ENCODE measurements at regions not wholly inside any gene's neighbourhood (a gene's known extent, or its start where the extent isn't known, plus 50 kb on each side); places are given as distances from the start of the nearest gene placed in this dataset.

DNA sequence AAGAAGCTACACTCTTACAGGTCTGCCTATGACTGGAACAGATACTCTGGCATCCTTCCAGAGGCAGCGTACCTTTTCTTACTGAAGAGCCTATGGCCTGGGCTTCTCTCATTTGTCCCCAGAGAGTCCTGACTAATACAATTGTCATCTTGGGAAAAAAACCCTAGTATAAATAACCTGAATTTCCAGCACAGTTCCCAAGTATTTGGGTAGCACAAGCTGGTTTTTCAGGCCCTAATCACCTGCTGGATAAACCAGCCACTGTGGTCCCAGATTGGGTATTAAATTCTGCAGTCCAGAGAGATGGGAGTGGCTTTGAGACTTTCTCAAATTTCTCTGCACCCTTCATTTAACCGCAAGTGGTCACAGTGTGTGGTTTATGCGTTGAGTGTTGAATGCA, 186.8 kb upstream of the NEBL start:
- no peak for DNase-seq (ENCODE audit: extremely low read depth, low read depth)
- TF ChIP-seq, protein P1, sequence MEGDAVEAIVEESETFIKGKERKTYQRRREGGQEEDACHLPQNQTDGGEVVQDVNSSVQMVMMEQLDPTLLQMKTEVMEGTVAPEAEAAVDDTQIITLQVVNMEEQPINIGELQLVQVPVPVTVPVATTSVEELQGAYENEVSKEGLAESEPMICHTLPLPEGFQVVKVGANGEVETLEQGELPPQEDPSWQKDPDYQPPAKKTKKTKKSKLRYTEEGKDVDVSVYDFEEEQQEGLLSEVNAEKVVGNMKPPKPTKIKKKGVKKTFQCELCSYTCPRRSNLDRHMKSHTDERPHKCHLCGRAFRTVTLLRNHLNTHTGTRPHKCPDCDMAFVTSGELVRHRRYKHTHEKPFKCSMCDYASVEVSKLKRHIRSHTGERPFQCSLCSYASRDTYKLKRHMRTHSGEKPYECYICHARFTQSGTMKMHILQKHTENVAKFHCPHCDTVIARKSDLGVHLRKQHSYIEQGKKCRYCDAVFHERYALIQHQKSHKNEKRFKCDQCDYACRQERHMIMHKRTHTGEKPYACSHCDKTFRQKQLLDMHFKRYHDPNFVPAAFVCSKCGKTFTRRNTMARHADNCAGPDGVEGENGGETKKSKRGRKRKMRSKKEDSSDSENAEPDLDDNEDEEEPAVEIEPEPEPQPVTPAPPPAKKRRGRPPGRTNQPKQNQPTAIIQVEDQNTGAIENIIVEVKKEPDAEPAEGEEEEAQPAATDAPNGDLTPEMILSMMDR (IDR thresholded peaks at IDR 0.05; ENCODE audit: low read depth, low read length, missing control alignments): no peak

DNA sequence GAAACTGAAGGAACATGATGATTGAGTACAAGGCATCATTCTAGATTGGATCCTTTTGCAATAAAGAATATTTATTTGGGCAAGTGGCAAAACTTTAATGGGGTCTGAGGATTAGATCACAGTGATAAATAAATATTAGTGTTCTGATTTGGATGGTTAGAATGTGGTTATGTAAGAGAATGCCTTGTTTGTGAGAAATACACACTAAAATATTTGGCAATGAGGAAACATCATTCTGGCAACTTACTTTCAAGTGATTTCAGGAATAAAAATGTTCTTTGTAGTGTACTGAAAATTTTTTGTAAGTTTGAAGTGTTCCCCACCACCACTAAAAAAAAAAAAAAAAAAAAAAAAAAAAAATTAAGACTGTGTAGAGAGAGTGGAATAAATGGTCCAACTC, 185.1 kb upstream of the NEBL start:
- H3K4me3 ChIP-seq (replicated peaks; ENCODE audit: low read depth, low read length): no peak overlapping the region
- DNase-seq (ENCODE audit: extremely low read depth, low read depth): no peak
- TF ChIP-seq, protein P1 (IDR thresholded peaks at IDR 0.05; ENCODE audit: low read depth, low read length, missing control alignments): no peak

More for the DNA sequence above, 186.8 kb upstream of the NEBL start:
- H3K4me3 ChIP-seq (replicated peaks; ENCODE audit: low read depth, low read length): no peak overlapping the region

DNA sequence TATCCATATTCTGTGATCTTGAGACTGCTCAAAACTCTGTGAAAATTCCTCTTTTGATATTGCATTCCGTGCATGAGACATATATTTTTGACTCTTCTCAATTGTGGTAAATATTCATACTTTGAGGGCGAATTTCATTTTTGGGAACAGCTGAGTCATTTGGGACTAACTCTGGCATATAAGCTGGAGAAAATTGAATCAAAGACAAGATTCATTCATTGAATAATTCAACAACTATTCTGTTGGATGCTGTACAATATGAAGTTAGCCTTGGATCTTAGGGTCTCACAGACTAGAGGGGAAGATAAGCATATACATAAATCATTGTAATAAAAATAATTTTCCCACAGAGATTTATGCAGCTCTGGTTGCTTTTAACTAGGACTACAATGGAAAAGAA, 183.2 kb upstream of the NEBL start:
- H3K4me3 ChIP-seq (replicated peaks; ENCODE audit: low read depth, low read length): no peak overlapping the region
- DNase-seq (ENCODE audit: extremely low read depth, low read depth): no peak
- TF ChIP-seq, protein P1 (IDR thresholded peaks at IDR 0.05; ENCODE audit: low read depth, low read length, missing control alignments): no peak

DNA sequence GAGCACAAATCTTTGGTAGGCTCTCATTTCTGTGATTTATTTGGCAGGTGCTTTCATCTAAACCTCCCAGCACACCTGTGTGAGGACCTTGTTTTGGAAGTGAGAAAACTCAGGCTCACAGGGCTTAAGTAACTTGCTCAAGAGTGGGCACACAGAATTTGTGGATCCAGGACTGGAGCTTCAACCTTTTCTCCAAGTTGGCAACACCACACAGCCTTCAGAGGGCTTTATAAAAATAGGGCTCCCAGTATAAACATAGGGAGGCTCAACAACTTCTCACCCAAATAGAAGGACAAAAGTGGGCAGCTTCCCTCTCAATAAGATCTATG, 182.2 kb upstream of the NEBL start:
- TF ChIP-seq, protein P1 (IDR thresholded peaks at IDR 0.05; ENCODE audit: low read depth, low read length, missing control alignments): no peak
- no peak overlapping the region for H3K4me3 ChIP-seq (replicated peaks; ENCODE audit: low read depth, low read length)
- DNase-seq (ENCODE audit: extremely low read depth, low read depth): no peak

DNA sequence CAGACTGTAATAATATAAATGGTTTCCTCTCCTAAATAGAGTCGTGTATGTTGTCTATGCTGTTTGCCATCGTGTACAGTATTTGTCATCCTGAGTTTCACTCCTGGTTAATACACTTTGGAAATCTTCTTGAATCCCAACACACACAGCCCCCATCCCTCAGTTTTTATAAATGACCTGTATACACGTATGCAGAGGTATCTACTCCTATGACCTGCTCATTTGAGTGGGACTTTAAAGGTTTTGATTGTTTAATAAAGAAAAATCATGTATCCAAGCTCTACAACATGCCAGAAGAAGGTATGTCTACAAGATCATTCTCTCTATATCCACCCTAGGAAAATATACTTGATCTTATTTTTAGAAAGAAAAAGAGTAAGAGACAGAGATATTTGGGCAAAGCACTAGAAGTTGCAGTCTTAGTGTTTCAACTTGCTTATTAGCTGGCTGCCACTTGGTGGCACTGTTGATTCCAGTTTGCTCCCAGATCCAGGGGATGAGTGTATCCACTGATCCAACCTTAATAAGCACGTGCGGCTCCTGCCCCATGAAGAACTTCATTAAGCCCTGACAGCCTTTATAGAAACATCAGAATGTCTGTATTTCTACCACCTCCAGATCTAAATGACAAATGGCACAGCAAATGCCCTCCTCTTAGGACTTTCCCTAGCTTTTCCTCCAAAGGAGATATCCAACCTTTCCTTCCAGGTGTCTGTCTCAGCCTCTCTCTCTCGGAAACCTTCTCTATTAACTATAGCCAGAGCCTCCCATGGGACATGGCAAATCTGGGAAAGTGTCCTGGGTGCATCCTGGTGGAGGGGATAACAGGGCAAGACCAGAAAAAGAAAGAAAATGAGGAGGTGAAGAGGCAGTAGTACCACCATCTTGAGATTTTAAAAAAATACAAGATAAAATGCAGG, 181.6 kb upstream of the NEBL start:
- no peak overlapping the region for H3K4me3 ChIP-seq (replicated peaks; ENCODE audit: low read depth, low read length)
- peak; percentile 30 for DNase-seq (ENCODE audit: extremely low read depth, low read depth)
- TF ChIP-seq, protein P1 (IDR thresholded peaks at IDR 0.05; ENCODE audit: low read depth, low read length, missing control alignments): peak; percentile 78

DNA sequence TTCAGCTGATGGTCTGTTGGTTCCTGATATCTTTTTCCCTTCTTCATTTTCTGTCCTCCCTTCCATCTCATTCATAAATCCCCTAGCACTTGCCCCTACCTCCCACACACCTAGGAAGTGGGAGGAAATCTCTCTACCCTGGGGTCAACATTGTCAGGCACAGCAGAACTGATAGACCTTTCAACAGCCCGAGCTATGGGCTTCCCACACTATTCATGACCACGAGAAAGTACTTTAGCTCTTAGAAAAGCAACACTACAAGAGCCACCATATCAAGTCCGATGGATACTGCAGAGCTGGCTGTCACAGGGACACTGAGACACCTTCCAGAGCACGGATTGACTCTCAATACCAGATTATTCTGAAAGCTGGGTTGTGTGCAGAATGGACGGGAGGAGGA, 180.6 kb upstream of the NEBL start:
- TF ChIP-seq, protein P1 (IDR thresholded peaks at IDR 0.05; ENCODE audit: low read depth, low read length, missing control alignments): no peak
- no peak overlapping the region for H3K4me3 ChIP-seq (replicated peaks; ENCODE audit: low read depth, low read length)
- DNase-seq (ENCODE audit: extremely low read depth, low read depth): no peak

All from HFF-Myc (cell line).